AML-193 (cell line): ENCODE measurements at regions not wholly inside any gene's neighbourhood (a gene's known extent, or its start where the extent isn't known, plus 50 kb on each side); places are given as distances from the start of the nearest gene placed in this dataset.

Experiments used
- DNase-seq, 2 experiments: peaks; one replicate each; lab custom pipeline; 2025; lab: John Stamatoyannopoulos, UW

DNA sequence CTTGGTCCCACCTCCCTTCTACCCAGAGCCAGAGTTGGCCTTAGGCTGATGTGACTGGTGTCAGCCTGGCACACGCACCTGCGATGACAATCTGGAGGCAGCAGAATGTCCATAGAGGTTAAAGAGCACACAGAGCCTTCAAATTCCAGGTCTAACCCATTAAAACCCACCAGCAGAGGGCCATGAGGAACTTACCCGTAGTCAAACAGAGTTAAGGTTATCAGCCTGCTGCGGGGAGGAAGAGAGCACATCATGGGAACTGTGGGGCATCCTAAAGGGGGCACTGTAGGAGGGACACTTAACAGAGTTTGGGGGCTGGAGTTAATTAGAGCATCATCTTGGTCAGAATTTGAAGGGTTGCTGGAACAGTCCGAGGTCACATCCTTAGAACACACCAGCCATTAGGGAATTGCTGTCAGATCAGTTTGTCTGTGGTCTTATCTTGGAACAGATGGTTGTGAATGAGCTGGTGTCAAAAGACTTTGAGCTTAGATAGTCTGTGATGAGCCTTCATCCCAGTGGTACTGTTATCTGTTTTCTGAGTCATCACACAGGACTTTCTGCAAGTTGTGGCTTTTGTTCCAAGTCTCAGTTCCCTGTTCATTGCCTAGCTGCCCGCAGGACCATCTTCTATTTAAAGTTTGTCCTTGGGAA lies 248.6 kb downstream of the LOXHD1 start:
- peak in 1 of 2 experiments; percentile 11 for DNase-seq

DNA sequence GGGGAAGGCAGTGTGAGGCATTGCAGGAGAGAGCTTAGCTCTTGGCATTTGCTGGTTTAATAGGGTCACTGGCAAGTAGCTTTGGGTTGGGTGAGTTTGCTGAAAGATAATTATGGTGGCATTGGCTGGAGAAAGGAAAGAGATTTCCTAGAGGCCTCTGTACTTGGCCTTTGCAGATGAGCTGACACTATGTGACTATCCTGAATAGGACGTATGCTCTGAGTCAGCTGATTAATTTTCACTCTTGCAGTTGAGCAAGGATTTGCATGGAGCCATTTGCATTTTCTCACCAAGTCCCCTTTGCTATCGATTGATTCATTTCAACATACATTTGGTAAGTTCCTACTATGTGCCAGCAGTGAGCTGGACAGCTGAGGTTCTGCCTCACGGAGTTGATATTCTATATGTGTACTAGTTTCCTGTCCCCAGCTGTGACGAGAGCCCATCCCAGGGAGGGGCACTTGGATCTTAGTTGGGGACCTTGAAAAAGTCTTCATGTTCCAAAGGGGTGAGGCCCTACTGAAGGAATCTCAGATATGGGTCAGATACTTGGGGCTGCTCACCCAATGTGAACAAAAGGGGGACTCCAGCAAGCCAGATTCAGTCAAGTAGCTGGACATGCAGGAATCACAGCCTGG lies 245.7 kb downstream of the LOXHD1 start:
- no peak for DNase-seq

DNA sequence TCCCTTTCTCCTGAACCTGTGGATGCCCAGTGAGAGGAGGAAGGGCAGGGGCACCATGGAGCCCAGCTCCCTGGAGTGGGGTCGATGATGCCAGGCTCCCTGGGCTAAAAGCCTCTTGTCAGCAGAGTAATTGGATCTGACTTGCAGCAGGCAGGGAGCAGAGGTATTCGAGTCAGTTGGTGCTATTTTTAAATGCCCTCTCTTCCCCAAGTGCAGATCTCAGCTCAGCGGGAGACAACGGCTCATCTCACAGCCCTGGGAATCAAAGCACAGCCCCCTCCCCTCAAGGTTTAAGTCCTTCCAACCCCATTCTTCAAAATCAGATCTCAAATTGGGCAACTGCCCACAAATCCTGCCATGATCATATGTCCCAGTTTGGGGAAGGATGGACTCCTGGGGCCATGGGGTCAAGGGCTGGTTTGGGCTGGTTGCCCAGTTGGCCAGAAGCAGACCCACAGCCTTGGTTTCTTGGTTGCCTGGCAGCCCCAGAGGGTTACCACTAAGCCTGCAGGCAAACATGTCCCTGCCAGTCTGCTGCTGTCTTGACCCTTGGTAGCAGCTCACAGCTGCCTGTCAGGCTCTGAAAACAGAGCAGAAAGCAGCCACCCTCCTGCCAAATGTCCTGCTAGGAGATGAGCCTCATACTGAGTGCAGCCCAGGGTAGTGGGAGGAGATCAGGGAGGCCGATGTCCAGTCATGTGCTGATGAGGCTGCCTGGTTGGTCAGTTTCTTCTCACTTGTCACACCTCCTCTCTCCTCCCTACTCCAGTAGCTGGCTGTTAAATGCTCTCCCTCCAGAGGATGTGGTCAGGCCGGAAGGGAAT lies 244.9 kb downstream of the LOXHD1 start:
- no peak for DNase-seq

DNA sequence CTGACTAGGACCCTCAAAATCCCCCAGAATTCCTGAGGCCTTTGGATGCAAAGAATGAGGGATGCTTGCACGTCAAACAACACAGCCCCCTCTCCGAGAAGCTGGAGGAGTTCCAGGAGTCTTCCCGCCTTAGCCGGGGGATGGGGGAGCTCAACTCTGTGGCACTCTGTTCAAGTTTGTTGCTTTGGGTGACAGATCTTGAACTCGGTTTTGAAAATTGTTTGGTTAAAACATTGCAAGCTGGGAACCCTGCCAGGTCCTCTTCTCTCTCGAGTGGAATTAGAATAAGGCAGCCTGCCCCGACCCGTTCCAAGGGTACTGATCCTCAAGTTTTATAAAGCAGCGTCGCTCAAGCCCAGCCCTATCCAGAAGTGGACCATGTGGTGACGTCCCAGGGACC lies 244.1 kb downstream of the LOXHD1 start:
- DNase-seq = no peak

DNA sequence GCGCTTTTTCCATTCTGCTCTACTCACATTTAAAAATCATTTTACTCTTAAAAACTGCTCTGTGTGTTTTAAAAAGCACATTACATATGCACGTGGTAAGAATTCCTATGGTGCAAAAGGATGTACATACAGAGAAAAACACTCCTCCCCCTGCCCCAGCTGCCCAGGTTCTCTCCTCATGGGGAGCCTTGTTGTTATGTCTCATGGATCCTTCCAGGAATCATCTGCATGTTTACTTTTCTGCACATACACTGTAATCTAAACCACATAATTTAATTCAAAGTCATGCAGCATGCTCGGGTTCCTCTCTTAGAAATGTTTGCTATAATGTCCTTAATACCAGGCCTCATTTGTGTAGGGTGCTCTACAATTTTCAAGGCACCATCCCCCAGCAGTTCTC lies 243.3 kb downstream of the LOXHD1 start:
- no peak for DNase-seq

DNA sequence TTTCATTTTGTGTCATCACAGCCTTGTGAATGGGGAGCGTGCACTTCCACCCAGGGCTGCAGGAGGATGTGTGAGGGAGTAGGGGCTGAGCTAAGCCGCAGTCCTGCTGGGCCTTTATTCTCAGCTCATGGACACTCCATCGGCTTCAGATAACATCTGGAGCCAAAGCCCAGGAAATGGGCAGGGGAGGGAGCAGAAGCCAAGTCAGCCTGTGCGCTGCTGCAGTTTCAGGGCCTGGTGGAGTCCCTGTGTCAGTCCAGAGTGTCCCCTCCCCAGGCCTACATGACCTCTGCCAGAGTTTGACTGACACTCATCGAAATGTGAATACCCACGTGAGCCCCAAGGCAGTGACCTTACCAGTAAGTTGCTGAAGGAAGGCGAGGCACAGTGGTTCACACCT lies 242.2 kb downstream of the LOXHD1 start:
- no peak for DNase-seq

DNA sequence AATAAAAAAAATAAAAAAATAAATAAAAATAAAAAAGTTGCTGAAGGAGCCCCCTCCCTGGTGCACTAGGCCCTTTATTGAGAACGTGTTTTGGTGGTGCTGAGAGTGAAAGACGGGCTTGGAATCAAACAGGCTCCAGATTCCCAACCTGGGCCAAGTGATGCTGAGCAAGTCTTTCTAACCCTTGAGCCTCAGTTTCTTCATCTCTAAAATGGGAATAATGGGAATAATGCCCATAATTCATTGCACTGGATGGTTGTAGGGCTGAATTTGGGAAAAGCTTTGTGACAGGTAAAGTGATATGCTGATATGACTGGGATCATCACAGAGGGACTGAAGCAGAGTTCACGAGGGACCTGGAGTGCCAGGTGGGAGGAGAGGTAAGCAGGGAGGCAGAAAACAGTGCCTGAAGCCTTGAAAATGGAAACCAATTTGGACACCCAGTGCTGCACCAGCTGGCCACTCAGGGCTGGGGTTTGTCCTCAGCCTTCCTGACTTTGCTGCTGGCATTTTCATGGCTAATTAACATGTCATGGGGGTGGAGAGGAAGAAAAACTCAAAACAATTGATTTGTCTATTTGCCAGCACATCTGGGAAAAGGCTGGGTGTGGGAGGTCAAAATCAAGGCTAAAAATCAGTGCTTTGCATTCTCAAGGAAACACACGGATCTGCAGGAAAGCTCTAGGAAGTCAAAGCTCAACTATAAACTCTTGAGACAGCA lies 241.3 kb downstream of the LOXHD1 start:
- DNase-seq = no peak

DNA sequence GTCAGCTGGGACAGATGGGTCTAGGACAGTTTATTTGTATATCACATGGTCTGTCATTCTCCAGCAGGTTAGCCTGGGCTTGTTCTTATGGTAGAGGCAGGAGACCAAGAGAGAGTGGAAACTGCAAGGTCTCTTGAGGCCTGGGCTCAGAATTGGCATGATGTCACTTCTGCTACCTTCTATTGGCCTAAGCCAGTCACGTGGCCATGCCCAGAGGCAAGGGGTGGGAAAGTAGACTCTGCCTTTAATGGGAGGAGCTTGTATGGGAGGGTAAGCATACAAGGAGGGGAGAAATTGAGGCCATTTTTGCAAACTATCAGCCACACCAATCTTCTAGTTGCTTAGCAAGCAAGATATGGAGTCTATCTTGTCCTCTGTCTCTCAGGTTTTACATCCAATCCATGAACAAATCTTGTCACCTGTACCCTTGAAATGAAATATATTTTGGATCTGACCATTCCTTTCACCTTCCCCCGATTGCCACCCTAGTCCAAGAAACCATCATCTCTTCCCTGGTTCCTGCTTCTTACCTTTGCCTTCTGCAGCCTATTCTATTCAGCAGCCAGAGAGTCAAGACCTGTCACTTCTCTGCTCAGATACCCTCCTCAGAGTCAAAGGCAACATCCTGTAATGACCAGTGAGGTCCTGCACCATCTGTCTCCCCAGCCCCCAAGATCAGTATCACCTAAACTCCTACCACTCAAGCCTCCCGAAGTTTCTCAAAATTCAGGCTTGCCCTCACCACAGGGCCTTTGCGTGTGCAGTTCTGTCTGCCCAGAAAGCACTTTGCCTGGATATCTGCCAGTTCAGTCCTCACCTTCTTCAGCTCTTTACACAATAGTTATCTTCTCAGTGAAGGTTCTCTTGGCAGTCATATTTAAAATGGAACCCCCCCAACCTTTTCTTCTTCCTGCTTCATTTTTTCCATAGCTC lies 240.0 kb downstream of the LOXHD1 start:
- no peak for DNase-seq

DNA sequence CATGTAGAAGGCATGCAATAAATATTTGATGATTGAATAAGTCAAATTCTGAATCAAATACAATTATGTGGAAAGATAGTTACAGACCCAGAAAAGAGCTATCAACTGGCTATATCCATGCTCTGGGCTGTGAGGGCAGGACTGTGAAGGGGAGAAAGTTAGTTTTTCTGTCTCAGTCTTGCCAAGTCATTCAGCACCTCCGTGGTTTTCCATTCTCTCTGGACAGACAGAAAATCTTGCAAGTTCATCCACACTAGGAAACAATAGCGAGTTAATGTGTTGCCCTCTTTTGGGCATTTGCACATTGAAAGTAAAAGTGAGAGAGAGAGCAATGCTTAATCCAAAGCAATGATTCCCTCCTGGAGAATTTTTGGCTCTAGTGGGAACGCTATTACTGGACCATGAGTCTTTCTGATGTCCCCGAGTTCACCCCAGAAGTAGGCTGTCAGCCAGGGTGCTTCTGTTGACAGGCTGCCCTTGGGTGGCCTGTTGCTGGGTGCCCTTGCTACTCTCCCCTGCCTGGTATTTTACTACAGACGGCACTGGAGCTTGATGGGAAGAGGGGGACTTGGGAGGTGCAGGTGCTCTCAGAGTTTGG lies 238.3 kb downstream of the LOXHD1 start:
- no peak for DNase-seq

DNA sequence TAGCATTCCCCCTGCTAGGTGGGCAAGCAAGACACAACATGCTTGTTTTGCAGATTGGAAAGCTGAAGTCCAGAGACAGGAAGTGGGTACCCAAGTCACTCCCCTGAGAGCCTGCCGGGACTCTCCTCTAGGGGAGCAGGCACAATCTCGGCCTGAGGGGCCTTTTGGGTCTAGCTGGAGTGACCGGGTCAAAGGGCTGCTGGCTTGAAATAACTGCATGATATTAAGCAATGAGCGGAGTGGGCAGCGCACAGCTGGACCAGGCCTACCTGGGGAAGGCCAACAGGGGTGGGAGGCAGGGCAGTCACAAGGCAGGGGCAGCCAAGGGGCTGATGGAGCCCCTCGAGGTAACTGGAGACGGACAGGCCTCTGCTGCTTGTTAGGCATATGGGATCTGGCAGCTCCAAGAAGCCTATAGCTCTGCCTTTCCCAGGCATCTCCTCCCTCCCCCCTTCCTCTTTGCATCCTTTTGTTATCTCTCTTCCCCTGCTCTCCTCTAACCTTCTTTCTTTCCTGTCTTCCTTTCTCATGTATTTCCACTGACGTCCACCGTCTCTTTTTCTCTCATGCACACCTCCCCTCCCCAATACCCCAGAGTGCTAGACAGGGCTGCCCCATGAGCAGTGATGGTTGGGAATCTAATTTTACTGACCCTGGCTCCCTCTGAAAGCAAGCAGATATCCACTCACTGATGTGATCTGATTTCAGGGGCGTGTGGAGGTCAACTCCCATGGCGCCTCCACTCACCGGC lies 237.5 kb downstream of the LOXHD1 start:
- DNase-seq = no peak

DNA sequence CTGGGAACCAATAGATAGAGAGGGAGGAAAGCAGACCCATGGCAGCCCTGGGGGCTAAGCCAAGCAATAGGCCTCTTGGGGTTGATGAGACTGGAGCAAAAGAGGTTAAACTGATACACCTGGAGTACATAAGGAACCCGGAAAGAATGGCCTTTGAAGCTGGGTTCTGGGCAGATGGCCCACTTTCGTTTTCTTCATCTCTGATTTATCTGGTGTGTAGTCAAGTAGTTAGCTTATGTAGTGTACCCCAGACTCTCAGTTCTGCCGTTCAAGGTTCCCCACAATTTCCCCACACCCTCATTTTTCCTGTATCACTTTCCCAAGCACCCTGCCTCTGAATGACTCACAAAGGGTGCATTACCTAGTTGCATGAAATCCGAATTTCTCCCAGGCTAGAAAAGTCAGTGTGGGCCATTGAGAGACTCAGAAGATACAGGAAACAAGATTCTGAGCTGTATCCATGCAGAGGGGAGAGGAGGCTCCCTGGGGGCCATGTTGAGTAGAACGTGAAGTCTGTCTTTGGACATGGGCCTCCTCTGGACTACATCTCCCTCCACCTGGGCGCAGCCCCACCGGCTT lies 235.0 kb downstream of the LOXHD1 start:
- DNase-seq = no peak

DNA sequence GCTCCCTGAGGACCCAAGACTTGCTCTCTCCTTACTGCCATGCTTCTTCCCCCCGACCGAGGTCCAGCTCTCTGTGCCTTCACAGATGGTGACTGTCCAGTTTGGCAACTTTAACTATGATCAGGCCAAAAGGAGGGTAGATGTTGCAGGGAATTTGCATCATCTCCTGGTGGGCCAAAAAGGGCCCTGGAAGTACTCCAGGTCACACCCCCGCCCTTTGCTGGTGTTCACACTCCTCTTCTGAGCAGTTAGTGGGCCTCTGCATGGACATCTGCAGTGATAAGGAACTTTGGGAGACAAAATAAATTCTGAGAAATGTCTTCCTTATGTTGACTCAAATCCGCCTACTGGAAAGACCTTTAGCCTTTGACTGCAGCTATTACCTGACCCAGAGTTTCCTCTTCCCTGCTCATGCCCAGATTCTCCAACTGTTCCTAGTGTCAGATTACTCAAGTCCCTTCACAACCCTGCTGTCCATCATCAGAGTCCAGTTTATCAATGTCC lies 234.4 kb downstream of the LOXHD1 start:
- no peak for DNase-seq

DNA sequence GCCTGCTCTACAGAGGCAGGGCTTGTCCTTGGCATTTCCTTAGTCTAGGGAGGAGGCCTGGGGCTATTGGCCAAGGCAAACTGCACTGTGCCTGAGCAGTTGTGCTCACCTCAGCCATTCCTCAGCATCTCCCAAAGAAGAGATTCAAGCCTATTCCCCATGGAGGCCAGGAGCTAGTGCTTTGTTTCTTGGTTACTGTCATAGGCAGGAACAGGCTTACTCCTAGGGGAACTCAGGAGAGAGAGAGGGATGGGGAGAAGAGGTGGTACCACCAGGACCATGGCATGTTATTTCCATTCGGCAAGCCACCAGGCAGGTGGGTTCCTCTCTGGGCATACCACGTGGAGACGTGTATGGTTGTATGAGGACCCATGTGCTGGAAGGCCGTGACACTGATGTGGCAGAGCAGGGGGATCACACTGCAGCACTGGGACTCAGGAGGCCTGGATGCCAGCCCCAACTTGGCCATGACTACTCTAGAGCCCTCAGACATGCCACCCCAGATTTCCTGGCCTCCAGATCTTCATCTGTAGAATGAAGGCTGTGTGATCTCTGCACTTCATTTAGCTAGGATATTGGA lies 233.7 kb downstream of the LOXHD1 start:
- no peak for DNase-seq

DNA sequence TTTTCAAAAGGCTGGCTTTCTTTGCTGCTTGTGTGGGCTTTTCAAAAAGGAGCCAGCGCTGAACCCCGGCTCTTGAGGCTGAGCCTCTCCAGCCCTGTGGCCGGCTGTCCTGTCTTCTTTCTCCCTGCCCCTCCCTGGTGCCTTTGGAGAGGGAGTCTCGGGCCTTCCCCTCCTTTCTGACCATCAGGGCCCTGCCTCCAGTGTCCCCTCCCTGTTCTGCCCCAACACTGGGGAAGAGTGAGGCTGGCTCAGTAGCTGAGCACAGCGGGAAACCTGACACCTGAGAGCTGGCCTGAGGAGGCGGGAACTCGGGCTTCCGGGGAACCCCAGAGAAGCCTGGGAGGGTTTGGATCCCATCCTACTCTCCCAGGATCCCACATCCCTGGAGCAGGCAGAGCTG lies 232.1 kb downstream of the LOXHD1 start:
- no peak for DNase-seq

DNA sequence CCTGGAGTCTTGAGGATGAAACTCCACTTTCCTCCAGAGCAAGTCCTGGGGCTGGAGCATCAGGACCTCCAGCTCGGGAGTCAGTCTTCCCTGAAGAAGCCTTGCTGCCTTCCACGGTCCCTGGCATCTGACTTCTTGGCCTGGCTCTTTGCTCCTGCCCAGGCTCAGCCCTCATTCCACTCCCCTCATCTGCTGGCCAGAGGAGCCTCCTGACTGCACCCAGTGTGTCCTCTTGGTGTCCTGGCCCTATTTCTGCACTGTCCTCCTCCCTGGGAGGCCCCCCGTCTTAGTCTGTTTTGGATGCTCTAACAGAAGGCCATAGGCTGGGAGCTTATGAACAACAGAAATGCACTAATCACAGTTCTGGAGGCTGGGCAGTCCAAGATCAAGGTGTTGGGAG lies 231.5 kb downstream of the LOXHD1 start:
- no peak for DNase-seq

DNA sequence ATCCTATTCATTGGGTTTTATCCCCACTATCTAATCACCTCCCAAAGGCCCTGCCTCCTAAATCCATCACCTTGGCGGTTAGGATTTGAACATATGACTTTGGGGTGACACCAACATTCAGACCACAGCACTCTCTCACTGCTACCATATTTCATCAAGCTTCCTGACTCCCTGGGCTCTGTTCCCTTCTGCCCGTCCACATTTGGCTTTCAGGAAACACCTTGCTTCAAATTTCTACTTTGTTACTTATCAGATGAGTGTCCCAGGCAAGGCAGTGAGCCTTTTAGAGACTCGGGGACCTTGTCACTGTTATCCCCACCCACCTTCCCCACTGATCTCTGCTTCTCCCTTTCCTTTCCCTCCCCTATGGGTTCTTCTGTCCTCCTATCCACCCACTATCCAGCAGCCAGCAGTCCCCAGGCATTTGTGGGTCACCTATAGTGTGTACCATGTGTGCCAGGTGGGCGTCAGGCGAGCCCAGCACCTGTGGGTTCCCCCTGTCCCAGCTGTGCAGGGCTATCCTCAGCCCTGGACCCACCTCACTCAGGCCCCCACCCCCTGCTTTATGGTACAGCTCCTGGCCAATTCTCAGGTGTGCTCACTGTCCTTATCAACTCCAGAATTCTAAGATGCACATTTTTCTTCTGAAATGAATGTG lies 230.9 kb downstream of the LOXHD1 start:
- DNase-seq = no peak

DNA sequence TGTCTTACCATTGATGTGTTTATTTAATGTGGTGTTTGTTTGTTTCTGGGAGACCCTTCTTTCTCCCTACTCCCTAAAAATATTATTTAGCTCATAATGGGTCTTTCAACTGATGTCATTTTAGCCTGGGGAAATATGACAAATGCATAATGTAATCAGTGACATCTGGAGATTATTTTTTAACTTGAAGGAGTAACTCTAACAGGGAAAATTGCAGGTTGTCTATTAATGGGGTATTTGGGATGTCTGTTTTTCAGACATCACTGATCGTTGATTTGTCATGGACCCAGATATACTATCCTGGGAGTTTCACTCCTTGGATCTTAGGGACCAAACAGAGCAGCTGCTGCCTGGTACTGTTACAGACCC lies 230.4 kb downstream of the LOXHD1 start:
- no peak for DNase-seq
